CD8-positive, alpha-beta memory T cell (primary cell): ENCODE measurements at regions not wholly inside any gene's neighbourhood (a gene's known extent, or its start where the extent isn't known, plus 50 kb on each side); places are given as distances from the start of the nearest gene placed in this dataset.
"Not testable (repeated sequence)": the region's sequence is repeated elsewhere in the genome, so short reads cannot be mapped to it uniquely, and the experiment has no call there.

Source experiments
- CTCF ChIA-PET: fragments of 350-600 bp; sonication (Branson Sonifier 250); formaldehyde crosslinking; loops from one replicate; lab custom pipeline; 2021; ENCODE audit warnings: antibody characterized with exemption; lab: Charles Lee
- POLR2A ChIA-PET: fragments of 350-600 bp; sonication (Branson Sonifier 250); formaldehyde crosslinking; loops from one replicate; lab custom pipeline; 2021; ENCODE audit warnings: antibody characterized with exemption; lab: Charles Lee
- DNase-seq, 5 donors: peaks; one replicate each; pipeline versions ENCODE4 v3.0.0 to v3.0.0-alpha.2; 2020 to 2022; ENCODE audit warnings: mixed read lengths in 1 of 5
- H3K27ac ChIP-seq: one replicate; pipeline ENCODE4 v1.7.0; 2013; ENCODE audit warnings: low read depth, mild to moderate bottlenecking, low read length, moderate library complexity
- H3K27me3 ChIP-seq: 2 replicates; pipeline ENCODE4 v1.7.0; 2013; ENCODE audit warnings: low read length, mild to moderate bottlenecking; ENCODE audit not compliant: insufficient read depth, poor library complexity, severe bottlenecking
- H3K36me3 ChIP-seq: 2 replicates; pipeline ENCODE4 v1.7.0; 2013; ENCODE audit warnings: mild to moderate bottlenecking, low read length, moderate library complexity; ENCODE audit not compliant: insufficient read depth
- H3K4me1 ChIP-seq: 2 replicates; pipeline ENCODE4 v1.7.0; 2013; ENCODE audit warnings: mild to moderate bottlenecking, low read length, moderate library complexity; ENCODE audit not compliant: insufficient read depth
- H3K4me3 ChIP-seq: 2 replicates; pipeline ENCODE4 v1.7.0; 2013; ENCODE audit warnings: mild to moderate bottlenecking, low read length
- H3K9me3 ChIP-seq: 2 replicates; pipeline ENCODE4 v1.7.0; 2013; ENCODE audit warnings: mild to moderate bottlenecking, low read length
- H3K27ac Mint-ChIP-seq, 8 donors: one replicate each; pipeline ENCODE4 v1.8.0; 2020 to 2021; ENCODE audit warnings: mixed read lengths in 8 of 8, mild to moderate bottlenecking in 6 of 8, inconsistent platforms in 3 of 8, moderate library complexity in 3 of 8
- H3K27me3 Mint-ChIP-seq, 2 donors: one replicate each; pipeline ENCODE4 v1.8.0; 2020 to 2021; ENCODE audit warnings: mixed read lengths in 2 of 2, mild to moderate bottlenecking in 1 of 2, moderate library complexity in 1 of 2
- H3K36me3 Mint-ChIP-seq, 3 donors: one replicate each; pipeline ENCODE4 v1.8.0; 2020 to 2021; ENCODE audit warnings: mixed read lengths in 3 of 3, inconsistent platforms in 1 of 3, mild to moderate bottlenecking in 1 of 3
- H3K4me1 Mint-ChIP-seq, 3 donors: one replicate each; pipeline ENCODE4 v1.8.0; 2020 to 2021; ENCODE audit warnings: mixed read lengths in 3 of 3, inconsistent platforms in 1 of 3, mild to moderate bottlenecking in 1 of 3
- H3K4me3 Mint-ChIP-seq, 7 donors: one replicate each; pipeline ENCODE4 v1.8.0; 2020 to 2021; ENCODE audit warnings: mixed read lengths in 7 of 7, mild to moderate bottlenecking in 6 of 7, moderate library complexity in 4 of 7, inconsistent platforms in 2 of 7
- H3K9me3 Mint-ChIP-seq, 5 donors: one replicate each; pipeline ENCODE4 v1.8.0; 2020 to 2022; ENCODE audit warnings: mixed read lengths in 5 of 5, mild to moderate bottlenecking in 3 of 5, moderate library complexity in 2 of 5, inconsistent platforms in 1 of 5

- POLR2A ChIA-PET, H3K36me3 ChIP-seq, CTCF ChIA-PET, H3K4me1 Mint-ChIP-seq, H3K9me3 ChIP-seq, H3K36me3 Mint-ChIP-seq, H3K27ac ChIP-seq, H3K4me3 ChIP-seq, H3K9me3 Mint-ChIP-seq, H3K4me1 ChIP-seq, H3K27me3 ChIP-seq, H3K4me3 Mint-ChIP-seq, H3K27me3 Mint-ChIP-seq, H3K27ac Mint-ChIP-seq, DNase-seq: not testable (repeated sequence)
These were observed 170.6 kb upstream of the ERV3-1 start for GRCh38 chr7:65177041-65177440.

- POLR2A ChIA-PET, H3K4me1 ChIP-seq, H3K27me3 Mint-ChIP-seq, H3K4me3 Mint-ChIP-seq, H3K9me3 ChIP-seq, CTCF ChIA-PET, H3K36me3 Mint-ChIP-seq, H3K4me1 Mint-ChIP-seq, H3K27me3 ChIP-seq, H3K36me3 ChIP-seq, H3K27ac ChIP-seq, H3K27ac Mint-ChIP-seq, H3K4me3 ChIP-seq, H3K9me3 Mint-ChIP-seq, DNase-seq: not testable (repeated sequence)
These were observed 143.6 kb upstream of the ERV3-1 start for GRCh38 chr7:65150105-65150504.

GRCh38 chr7:65146118-65146914, 139.8 kb upstream of the ERV3-1 start:
- H3K4me1 ChIP-seq, H3K36me3 Mint-ChIP-seq, H3K4me3 Mint-ChIP-seq, H3K4me1 Mint-ChIP-seq, H3K36me3 ChIP-seq, H3K4me3 ChIP-seq, H3K9me3 Mint-ChIP-seq, H3K27ac ChIP-seq, CTCF ChIA-PET, H3K9me3 ChIP-seq, H3K27me3 Mint-ChIP-seq, DNase-seq, H3K27me3 ChIP-seq, H3K27ac Mint-ChIP-seq, POLR2A ChIA-PET: not testable (repeated sequence)

GRCh38 chr7:65145710-65146109, 139.2 kb upstream of the ERV3-1 start:
- H3K27me3 ChIP-seq, H3K4me3 Mint-ChIP-seq, H3K27ac ChIP-seq, H3K9me3 Mint-ChIP-seq, H3K4me3 ChIP-seq, H3K36me3 ChIP-seq, H3K4me1 Mint-ChIP-seq, H3K27ac Mint-ChIP-seq, H3K36me3 Mint-ChIP-seq, H3K27me3 Mint-ChIP-seq, POLR2A ChIA-PET, DNase-seq, CTCF ChIA-PET, H3K9me3 ChIP-seq, H3K4me1 ChIP-seq: not testable (repeated sequence)

GRCh38 chr7:65145008-65145407, 138.5 kb upstream of the ERV3-1 start:
- DNase-seq, H3K4me1 ChIP-seq, H3K4me3 Mint-ChIP-seq, H3K27ac Mint-ChIP-seq, H3K9me3 ChIP-seq, H3K36me3 ChIP-seq, H3K27me3 ChIP-seq, H3K4me1 Mint-ChIP-seq, H3K36me3 Mint-ChIP-seq, H3K27ac ChIP-seq, H3K27me3 Mint-ChIP-seq, H3K9me3 Mint-ChIP-seq, CTCF ChIA-PET, POLR2A ChIA-PET, H3K4me3 ChIP-seq: not testable (repeated sequence)

GRCh38 chr7:65144557-65144956, 138.1 kb upstream of the ERV3-1 start:
- H3K4me3 ChIP-seq, H3K4me1 Mint-ChIP-seq, H3K36me3 Mint-ChIP-seq, H3K4me3 Mint-ChIP-seq, H3K27me3 Mint-ChIP-seq, H3K36me3 ChIP-seq, H3K9me3 ChIP-seq, H3K4me1 ChIP-seq, H3K9me3 Mint-ChIP-seq, CTCF ChIA-PET, DNase-seq, H3K27ac ChIP-seq, H3K27me3 ChIP-seq, H3K27ac Mint-ChIP-seq, POLR2A ChIA-PET: not testable (repeated sequence)

GRCh38 chr7:65144119-65144518, 137.6 kb upstream of the ERV3-1 start:
- H3K4me1 Mint-ChIP-seq, H3K9me3 ChIP-seq, H3K27me3 Mint-ChIP-seq, H3K9me3 Mint-ChIP-seq, H3K27me3 ChIP-seq, DNase-seq, CTCF ChIA-PET, H3K4me1 ChIP-seq, H3K27ac ChIP-seq, H3K27ac Mint-ChIP-seq, H3K4me3 Mint-ChIP-seq, H3K4me3 ChIP-seq, H3K36me3 Mint-ChIP-seq, POLR2A ChIA-PET, H3K36me3 ChIP-seq: not testable (repeated sequence)

- H3K36me3 Mint-ChIP-seq, CTCF ChIA-PET, H3K4me3 Mint-ChIP-seq, H3K36me3 ChIP-seq, H3K4me1 ChIP-seq, H3K27me3 Mint-ChIP-seq, H3K27ac Mint-ChIP-seq, H3K27ac ChIP-seq, POLR2A ChIA-PET, H3K27me3 ChIP-seq, H3K9me3 ChIP-seq, DNase-seq, H3K9me3 Mint-ChIP-seq, H3K4me1 Mint-ChIP-seq, H3K4me3 ChIP-seq: not testable (repeated sequence)
These were observed 135.4 kb upstream of the ERV3-1 start for GRCh38 chr7:65141894-65142293.

GRCh38 chr7:65141405-65141778, 134.9 kb upstream of the ERV3-1 start:
- peak in 1 of 5 donors; percentile 45 for DNase-seq
- CTCF ChIA-PET, H3K9me3 Mint-ChIP-seq, H3K4me1 ChIP-seq, H3K36me3 ChIP-seq, H3K9me3 ChIP-seq, H3K4me1 Mint-ChIP-seq, H3K27ac ChIP-seq, H3K4me3 ChIP-seq, H3K27me3 Mint-ChIP-seq, H3K4me3 Mint-ChIP-seq, H3K27ac Mint-ChIP-seq, POLR2A ChIA-PET, H3K36me3 Mint-ChIP-seq, H3K27me3 ChIP-seq: not testable (repeated sequence)
